CD14-positive monocyte (primary cell): ENCODE measurements at regions not wholly inside any gene's neighbourhood (a gene's known extent, or its start where the extent isn't known, plus 50 kb on each side); places are given as distances from the start of the nearest gene placed in this dataset.

Source experiments
- DNase-seq, 3 donors: peaks; one replicate each; pipeline ENCODE4 v3.0.0-alpha.2; 2011 to 2022
- H2AFZ ChIP-seq: 2 replicates; pipeline ENCODE4 v1.6.0; 2012; ENCODE audit warnings: mild to moderate bottlenecking, low read depth, low read length, inconsistent platforms; ENCODE audit not compliant: insufficient read depth, poor library complexity, severe bottlenecking
- H3K27ac ChIP-seq, 2 donors: 1 replicate in 1 of 2; 2 replicates in 1 of 2; pipeline ENCODE4 v1.5.1; 2012 to 2013; ENCODE audit warnings: low read length in 2 of 2, control low read depth in 1 of 2, inconsistent platforms in 1 of 2, low read depth in 1 of 2, mild to moderate bottlenecking in 1 of 2
- H3K27me3 ChIP-seq, 2 donors: one replicate each; pipeline versions ENCODE4 v1.6.0 to v1.6.1; 2011 to 2013; ENCODE audit warnings: low read length in 2 of 2; ENCODE audit not compliant: control insufficient read depth in 2 of 2, insufficient read depth in 2 of 2
- H3K36me3 ChIP-seq, 2 donors: replicated peaks in 1 of 2; 1 replicate in 1 of 2; 2 replicates in 1 of 2; pipeline versions ENCODE4 v1.5.1 to v1.6.1; 2012 to 2013; ENCODE audit warnings: low read length in 2 of 2, control low read depth in 1 of 2, inconsistent platforms in 1 of 2, mild to moderate bottlenecking in 1 of 2; ENCODE audit not compliant: insufficient read depth in 2 of 2, control insufficient read depth in 1 of 2
- H3K4me1 ChIP-seq, 2 donors: 1 replicate in 1 of 2; 2 replicates in 1 of 2; pipeline versions ENCODE4 v1.5.1 to v1.6.1; 2012 to 2013; ENCODE audit warnings: low read length in 2 of 2, control low read depth in 1 of 2, inconsistent platforms in 1 of 2, mild to moderate bottlenecking in 1 of 2, moderate library complexity in 1 of 2; ENCODE audit not compliant: insufficient read depth in 2 of 2, control insufficient read depth in 1 of 2
- H3K4me2 ChIP-seq: replicated peaks from 2 replicates; pipeline ENCODE3; 2012; ENCODE audit warnings: low read length, moderate library complexity, mild to moderate bottlenecking; ENCODE audit not compliant: poor library complexity, severe bottlenecking; ENCODE audit errors: extremely low read depth
- H3K4me3 ChIP-seq, 3 experiments: fragments of 200-600 bp in 1 of 3; sonication (generic) in 1 of 3; replicated peaks in 1 of 3; 1 replicate in 2 of 3; 2 replicates in 1 of 3; pipeline ENCODE4 v1.5.1; 2011 to 2013; ENCODE audit warnings: low read length in 3 of 3, mild to moderate bottlenecking in 3 of 3, control low read depth in 2 of 3, low read depth in 2 of 3, inconsistent platforms in 1 of 3, moderate library complexity in 1 of 3
- H3K79me2 ChIP-seq: 2 replicates; pipeline ENCODE4 v1.6.0; 2012; ENCODE audit warnings: mild to moderate bottlenecking, control low read depth, inconsistent platforms, low read length, moderate library complexity; ENCODE audit not compliant: insufficient read depth
- H3K9ac ChIP-seq: 2 replicates; pipeline ENCODE4 v1.6.0; 2017; ENCODE audit warnings: low read length, mild to moderate bottlenecking; ENCODE audit not compliant: insufficient read depth, poor library complexity, severe bottlenecking
- H3K9me3 ChIP-seq, 2 donors: replicated peaks in 1 of 2; 1 replicate in 1 of 2; 2 replicates in 1 of 2; pipeline versions ENCODE4 v1.5.1 to v1.6.1; 2012 to 2013; ENCODE audit warnings: low read length in 2 of 2, control low read depth in 1 of 2; ENCODE audit not compliant: control insufficient read depth in 1 of 2, insufficient read depth in 1 of 2
- H4K20me1 ChIP-seq: 2 replicates; pipeline ENCODE4 v1.6.0; 2012; ENCODE audit warnings: mild to moderate bottlenecking, low read length, control low read depth, moderate library complexity; ENCODE audit not compliant: insufficient read depth
- H3K27ac Mint-ChIP-seq, 7 donors: one replicate each; pipeline ENCODE4 v1.8.0; 2020; ENCODE audit warnings: mild to moderate bottlenecking in 7 of 7, mixed read lengths in 7 of 7, moderate library complexity in 6 of 7, inconsistent platforms in 2 of 7
- H3K27me3 Mint-ChIP-seq, 3 donors: one replicate each; pipeline ENCODE4 v1.8.0; 2021 to 2022; ENCODE audit warnings: low read depth in 3 of 3, mild to moderate bottlenecking in 3 of 3, mixed read lengths in 3 of 3, moderate library complexity in 3 of 3, inconsistent platforms in 1 of 3
- H3K36me3 Mint-ChIP-seq, 2 donors: one replicate each; pipeline ENCODE4 v1.8.0; 2020; ENCODE audit warnings: mixed read lengths in 2 of 2, inconsistent platforms in 1 of 2, mild to moderate bottlenecking in 1 of 2
- H3K4me1 Mint-ChIP-seq: one replicate; pipeline ENCODE4 v1.8.0; 2020; ENCODE audit warnings: mild to moderate bottlenecking, mixed read lengths
- H3K4me3 Mint-ChIP-seq, 2 donors: one replicate each; pipeline ENCODE4 v1.8.0; 2020; ENCODE audit warnings: mild to moderate bottlenecking in 2 of 2, mixed read lengths in 2 of 2, moderate library complexity in 1 of 2
- H3K9me3 Mint-ChIP-seq, 7 donors: one replicate each; pipeline ENCODE4 v1.8.0; 2020 to 2022; ENCODE audit warnings: mixed read lengths in 7 of 7, mild to moderate bottlenecking in 6 of 7, moderate library complexity in 6 of 7, inconsistent platforms in 2 of 7
- CTCF ChIP-seq: fragments of 200-600 bp; IDR thresholded peaks from one replicate; pipeline ENCODE4 v1.8.0; 2022; ENCODE audit warnings: antibody characterized with exemption, mild to moderate bottlenecking
- WGBS: methylation state at CpG from one replicate; pipeline ENCODE4 v1.1.5; 2013; ENCODE audit warnings: missing lambda C conversion rate; ENCODE audit not compliant: insufficient coverage; 5-methylcytosine and 5-hydroxymethylcytosine counted together
- intact Hi-C, 2 donors: fragments of 100-400 bp; cut with micrococcal nuclease; formaldehyde crosslinking; loops; one replicate each; pipeline versions ENCODE4 v1.15.0 to v1.15.1; 2023

- Histone ChIP-seq H3K36me3 (no peaks in the 10 kb centered on the region), H3K4me2 (no peak overlapping the region), H3K79me2 (no peaks in the 10 kb centered on the region), H2AFZ (no peak overlapping the region), H3K27ac (no peak overlapping the region), H3K4me1 (no peaks in the 10 kb centered on the region), H3K9ac (no peak overlapping the region), H3K9me3 (no peaks in the 10 kb centered on the region), H3K27me3 (peaks cover 0 to 2% of the 10 kb centered on the region in 2 donors), H3K4me3 (no peak overlapping the region), H4K20me1 (no peaks in the 10 kb centered on the region)
- Mint-ChIP-seq H3K36me3 (no peaks in the 10 kb centered on the region), H3K4me1 (no peaks in the 10 kb centered on the region), H3K4me3 (no peak overlapping the region), H3K27me3 (no peaks in the 10 kb centered on the region), H3K27ac (no peak overlapping the region), H3K9me3 (no peaks in the 10 kb centered on the region)
- no peak for DNase-seq
- WGBS: no CpG with 5 or more reads among the region's 1 CpG
- intact Hi-C loops: no loop called here
- TF ChIP-seq CTCF: no peak
Observed at GRCh38 chr2:157053876-157054275, 203.6 kb upstream of the GALNT5 start.

GRCh38 chr2:157055660-157056199, 201.8 kb upstream of the GALNT5 start:
- TF ChIP-seq CTCF: peak; percentile 23
- H3K4me3 Mint-ChIP-seq: no peak overlapping the region
- Histone ChIP-seq H3K4me1 (no peaks in the 10 kb centered on the region), H3K27me3 (peaks cover 2% of the 10 kb centered on the region in 2 donors), H3K9ac (no peak overlapping the region), H3K9me3 (no peaks in the 10 kb centered on the region), H3K27ac (no peak overlapping the region), H3K79me2 (no peaks in the 10 kb centered on the region), H2AFZ (no peak overlapping the region), H3K4me3 (no peak overlapping the region), H4K20me1 (no peaks in the 10 kb centered on the region), H3K4me2 (no peak overlapping the region), H3K36me3 (no peaks in the 10 kb centered on the region)
- no peaks in the 10 kb centered on the region for H3K4me1 Mint-ChIP-seq
- intact Hi-C loops: no loop called here
- H3K9me3 Mint-ChIP-seq: no peaks in the 10 kb centered on the region
- no peaks in the 10 kb centered on the region for H3K27me3 Mint-ChIP-seq
- H3K36me3 Mint-ChIP-seq: no peaks in the 10 kb centered on the region
- WGBS: no CpG with 5 or more reads among the region's 2 CpGs
- DNase-seq: no peak
- H3K27ac Mint-ChIP-seq: no peak overlapping the region
